Spinal cord (tissue), 9 donors: ENCODE measurements at regions not wholly inside any gene's neighbourhood (a gene's known extent, or its start where the extent isn't known, plus 50 kb on each side); places are given as distances from the start of the nearest gene placed in this dataset.

ENCODE experiments used
- DNase-seq, 6 donors: peaks; one replicate each; pipeline versions ENCODE4 v3.0.0 to v3.0.0-alpha.2; 2013 to 2015; ENCODE audit warnings: low spot score in 6 of 6, low read depth in 4 of 6
- H3K27ac ChIP-seq: one replicate; pipeline ENCODE4 v1.5.1; 2013; ENCODE audit warnings: low read depth, low read length, control low read depth
- H3K27me3 ChIP-seq: one replicate; pipeline ENCODE4 v1.6.1; 2013; ENCODE audit warnings: low read length; ENCODE audit not compliant: control insufficient read depth, insufficient read depth
- H3K36me3 ChIP-seq: one replicate; pipeline ENCODE4 v1.6.1; 2013; ENCODE audit warnings: low read length; ENCODE audit not compliant: control insufficient read depth, insufficient read depth
- H3K4me1 ChIP-seq: one replicate; pipeline ENCODE4 v1.6.1; 2013; ENCODE audit warnings: low read length; ENCODE audit not compliant: control insufficient read depth, insufficient read depth
- H3K4me3 ChIP-seq: one replicate; pipeline ENCODE4 v1.5.1; 2013; ENCODE audit warnings: low read depth, low read length, control low read depth
- H3K9me3 ChIP-seq: one replicate; pipeline ENCODE4 v1.6.1; 2013; ENCODE audit warnings: low read length; ENCODE audit not compliant: control insufficient read depth, insufficient read depth
- WGBS: methylation state at CpG from one replicate; pipeline ENCODE4 v1.1.5; 2013; ENCODE audit warnings: missing lambda C conversion rate; ENCODE audit not compliant: insufficient coverage; 5-methylcytosine and 5-hydroxymethylcytosine counted together
- donor health status: healthy.

- Histone ChIP-seq H3K9me3 (no peaks in the 10 kb centered on the region), H3K27ac (no peak overlapping the region), H3K36me3 (no peaks in the 10 kb centered on the region), H3K27me3 (no peaks in the 10 kb centered on the region), H3K4me1 (no peaks in the 10 kb centered on the region), H3K4me3 (no peak overlapping the region)
- no peak for DNase-seq
Measured at GRCh38 chr9:26263478-26263877, 585.2 kb upstream of the TUSC1 start.

DNA sequence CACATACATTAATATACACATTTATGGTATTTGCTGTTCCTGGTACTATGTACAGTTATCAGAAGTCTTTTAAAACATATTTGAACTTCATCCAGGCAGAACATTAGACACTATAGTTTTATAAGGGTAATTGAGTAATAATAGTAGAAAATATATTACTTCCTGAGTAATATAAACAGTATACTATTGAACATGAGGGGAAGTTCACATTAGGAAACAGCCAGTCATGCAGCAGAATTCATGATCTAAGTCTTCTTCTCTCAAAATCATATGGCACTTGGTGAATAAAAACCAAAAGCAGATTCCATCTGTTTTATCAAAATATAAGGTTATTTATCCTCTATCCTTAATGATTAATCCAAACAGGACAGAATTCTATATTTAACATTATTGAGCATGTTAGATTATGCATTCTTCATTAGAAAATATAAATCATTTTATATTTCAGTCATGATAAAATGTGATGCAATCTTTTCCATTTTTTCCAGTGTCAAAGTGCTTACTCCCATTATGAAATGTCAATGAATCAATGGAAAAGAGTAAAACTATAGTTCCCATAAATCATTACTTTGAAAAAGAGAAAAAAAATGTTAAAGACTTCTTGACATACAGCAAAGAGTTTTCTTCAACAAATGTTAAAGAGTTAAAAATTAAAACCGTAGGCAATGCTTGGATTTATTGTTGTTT, 584.3 kb upstream of the TUSC1 start:
- H3K4me3 ChIP-seq: no peak overlapping the region
- no peak overlapping the region for H3K27ac ChIP-seq
- H3K27me3 ChIP-seq: no peaks in the 10 kb centered on the region
- H3K4me1 ChIP-seq: no peaks in the 10 kb centered on the region
- no peak for DNase-seq
- WGBS: no CpG with 5 or more reads among the region's 1 CpG
- H3K9me3 ChIP-seq: no peaks in the 10 kb centered on the region
- no peaks in the 10 kb centered on the region for H3K36me3 ChIP-seq

DNA sequence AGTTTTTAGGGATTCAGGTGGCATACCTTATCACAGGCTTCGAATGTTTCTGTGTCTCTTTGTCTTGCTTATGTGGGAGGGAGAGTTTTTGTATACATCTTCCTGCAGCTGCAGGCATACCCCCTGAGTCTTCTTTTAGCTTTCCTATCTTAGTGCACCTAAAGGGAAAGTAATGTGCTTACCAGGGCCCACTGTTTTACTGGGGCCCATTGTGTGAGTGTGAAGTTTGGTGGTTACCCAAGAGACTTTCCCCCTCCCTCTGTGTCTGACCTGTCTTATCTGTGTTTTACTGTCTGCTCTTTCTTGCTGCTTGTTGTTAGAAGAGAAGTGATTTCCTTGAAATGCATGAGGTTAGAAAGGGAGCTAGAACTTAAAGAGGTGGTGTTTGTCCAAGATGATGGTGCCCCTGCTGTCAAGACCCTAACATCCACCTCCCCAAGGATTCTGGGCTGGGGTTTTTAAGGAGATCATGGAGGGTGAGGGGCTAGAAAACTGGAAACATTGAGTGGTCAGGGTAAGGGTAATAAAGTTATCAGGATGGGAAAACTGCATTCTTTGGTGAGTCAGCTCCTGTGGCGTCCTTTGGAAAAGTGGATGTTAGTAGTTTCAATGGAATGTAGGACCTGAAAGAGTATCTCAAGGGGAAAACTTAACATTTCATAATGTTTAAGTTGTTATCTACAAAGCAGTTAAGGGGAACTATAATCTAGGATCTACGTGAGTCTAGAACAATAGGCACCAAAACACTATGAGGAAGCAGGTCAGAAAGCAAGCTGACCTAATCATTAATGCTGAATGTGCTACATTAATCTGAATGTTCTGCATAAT, 583.5 kb upstream of the TUSC1 start:
- no CpG with 5 or more reads among the region's 3 CpGs for WGBS
- Histone ChIP-seq H3K4me1 (no peaks in the 10 kb centered on the region), H3K9me3 (no peaks in the 10 kb centered on the region), H3K4me3 (no peak overlapping the region), H3K27me3 (no peaks in the 10 kb centered on the region), H3K27ac (no peak overlapping the region), H3K36me3 (no peaks in the 10 kb centered on the region)
- DNase-seq: no peak

DNA sequence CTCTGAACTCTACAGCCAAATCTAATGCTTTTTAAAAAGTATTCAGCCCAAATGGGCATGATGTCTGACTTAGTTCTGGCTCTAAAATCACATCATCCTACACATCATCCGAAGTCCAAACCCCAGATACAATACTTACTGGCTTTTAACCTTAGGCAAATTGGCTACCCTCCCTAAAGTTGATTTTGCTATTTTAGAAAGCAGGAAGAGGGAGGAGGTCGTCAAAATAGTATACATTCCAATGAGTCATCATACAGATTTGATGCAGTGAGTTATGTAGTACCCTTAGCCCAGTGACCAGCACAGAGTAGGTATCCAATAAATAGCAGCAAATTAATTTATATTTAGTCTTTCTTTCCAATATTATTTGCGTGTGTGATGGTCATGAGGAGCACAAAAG, 582.0 kb upstream of the TUSC1 start:
- Histone ChIP-seq H3K4me3 (no peak overlapping the region), H3K27me3 (no peaks in the 10 kb centered on the region), H3K4me1 (no peaks in the 10 kb centered on the region), H3K36me3 (no peaks in the 10 kb centered on the region), H3K27ac (no peak overlapping the region), H3K9me3 (no peaks in the 10 kb centered on the region)
- no CpG with 5 or more reads among the region's 3 CpGs for WGBS
- no peak for DNase-seq

- no peaks in the 10 kb centered on the region for H3K9me3 ChIP-seq
- no peaks in the 10 kb centered on the region for H3K36me3 ChIP-seq
- no peak for DNase-seq
- WGBS: no CpG with 5 or more reads among the region's 1 CpG
- no peaks in the 10 kb centered on the region for H3K4me1 ChIP-seq
- H3K4me3 ChIP-seq: no peak overlapping the region
- no peaks in the 10 kb centered on the region for H3K27me3 ChIP-seq
- no peak overlapping the region for H3K27ac ChIP-seq
Measured at GRCh38 chr9:26247861-26248260, 569.6 kb upstream of the TUSC1 start.

DNA sequence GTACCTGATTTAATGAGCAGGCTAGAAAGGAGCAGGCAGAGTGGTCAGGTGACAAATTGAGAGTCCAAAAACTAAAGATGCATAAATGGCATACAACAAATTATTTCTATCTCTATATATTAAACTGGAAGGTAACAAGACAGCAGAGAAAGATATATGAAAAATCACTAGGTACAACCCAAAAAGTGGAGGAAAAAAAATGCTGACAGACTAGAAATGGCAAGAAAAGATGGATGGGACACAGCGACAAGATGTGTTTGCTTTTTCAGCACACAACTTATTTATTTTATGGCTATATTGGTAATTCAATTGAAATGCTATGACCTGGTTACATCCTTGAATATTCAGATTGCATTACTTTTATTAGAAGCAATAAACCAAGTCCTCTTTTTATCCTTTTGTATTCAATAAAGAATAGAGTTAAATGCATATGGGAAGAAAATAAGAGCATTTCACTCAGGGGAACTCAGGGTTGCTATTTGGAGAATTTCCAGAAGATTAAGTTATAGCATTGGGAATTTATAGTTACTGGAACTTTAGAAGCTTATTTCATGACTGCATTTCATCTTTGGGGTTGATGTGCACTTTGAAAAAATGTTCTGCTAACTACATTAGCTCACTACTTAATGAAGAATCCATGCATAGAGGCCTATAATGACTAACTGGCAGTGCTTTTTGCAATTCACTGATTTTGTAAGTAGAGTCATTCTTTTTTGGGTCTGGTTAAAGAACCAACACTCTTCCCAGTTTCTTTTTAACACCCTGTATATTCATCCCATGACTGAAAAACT, 566.6 kb upstream of the TUSC1 start:
- peak in 1 of 6 donors; percentile 47 for DNase-seq
- no CpG with 5 or more reads among the region's 1 CpG for WGBS
- no peaks in the 10 kb centered on the region for H3K36me3 ChIP-seq
- no peaks in the 10 kb centered on the region for H3K4me1 ChIP-seq
- no peak overlapping the region for H3K4me3 ChIP-seq
- no peaks in the 10 kb centered on the region for H3K27me3 ChIP-seq
- no peak overlapping the region for H3K27ac ChIP-seq
- no peaks in the 10 kb centered on the region for H3K9me3 ChIP-seq

- Histone ChIP-seq H3K36me3 (no peaks in the 10 kb centered on the region), H3K27ac (no peak overlapping the region)
- no CpG with 5 or more reads among the region's 4 CpGs for WGBS
Measured at GRCh38 chr9:26243726-26244125, 565.5 kb upstream of the TUSC1 start.

GRCh38 chr9:26243029-26243697, 564.9 kb upstream of the TUSC1 start:
- Histone ChIP-seq H3K27me3 (no peaks in the 10 kb centered on the region), H3K27ac (no peak overlapping the region), H3K4me3 (no peak overlapping the region), H3K9me3 (no peaks in the 10 kb centered on the region), H3K4me1 (no peaks in the 10 kb centered on the region), H3K36me3 (no peaks in the 10 kb centered on the region)
- no peak for DNase-seq
- WGBS: no CpG with 5 or more reads among the region's 4 CpGs

More at GRCh38 chr9:26243726-26244125, 565.5 kb upstream of the TUSC1 start:
- H3K4me3 ChIP-seq: no peak overlapping the region
- no peak for DNase-seq
- no peaks in the 10 kb centered on the region for H3K9me3 ChIP-seq
- H3K4me1 ChIP-seq: no peaks in the 10 kb centered on the region
- no peaks in the 10 kb centered on the region for H3K27me3 ChIP-seq

- no peaks in the 10 kb centered on the region for H3K9me3 ChIP-seq
- no CpG with 5 or more reads among the region's 2 CpGs for WGBS
- H3K27me3 ChIP-seq: no peaks in the 10 kb centered on the region
- H3K4me1 ChIP-seq: no peaks in the 10 kb centered on the region
- H3K4me3 ChIP-seq: no peak overlapping the region
- DNase-seq: no peak
- H3K36me3 ChIP-seq: no peaks in the 10 kb centered on the region
- H3K27ac ChIP-seq: no peak overlapping the region
Measured at GRCh38 chr9:26240020-26240419, 561.8 kb upstream of the TUSC1 start.
